ENCODE measurements at regions not wholly inside any gene's neighbourhood (a gene's known extent, or its start where the extent isn't known, plus 50 kb on each side); places are given as distances from the start of the nearest gene placed in this dataset.

DNA sequence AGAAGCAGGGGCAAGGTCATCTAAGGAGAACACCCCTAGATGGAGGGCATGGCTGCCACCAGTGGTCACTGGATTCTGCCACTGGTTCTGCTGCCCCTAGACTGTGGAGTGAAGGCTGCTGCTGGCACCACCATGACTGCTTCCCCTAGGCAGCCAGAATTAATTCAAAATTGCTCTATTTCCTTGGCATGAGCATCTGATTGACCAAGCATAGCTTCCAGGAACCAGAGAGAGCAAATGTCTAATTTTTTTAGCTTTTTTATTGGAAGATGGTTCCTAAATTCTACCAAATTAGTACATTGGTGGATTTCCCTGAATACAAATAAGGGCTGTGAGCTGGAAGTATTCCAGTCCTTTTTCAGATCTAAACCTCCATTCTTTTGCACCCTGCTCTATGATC lies 270.2 kb upstream of the GBE1 start:
- peaks cover 2 to 12% (median 7%) of the 10 kb centered on the region in 6 donors for H3K9me3 Mint-ChIP-seq
- no peak overlapping the region for H3K4me3 Mint-ChIP-seq
- H3K4me1 Mint-ChIP-seq: no peaks in the 10 kb centered on the region
- H3K27ac Mint-ChIP-seq: no peak overlapping the region
- no peak for DNase-seq
- H3K27me3 Mint-ChIP-seq (ENCODE audit: low read depth in 3 of 3): peaks cover 0 to 2% (median 0%) of the 10 kb centered on the region in 3 donors
- H3K36me3 Mint-ChIP-seq: peaks cover 0 to 4% (median 0%) of the 10 kb centered on the region in 3 donors

- Mint-ChIP-seq H3K27ac (no peak overlapping the region), H3K36me3 (peaks cover 0 to 4% (median 0%) of the 10 kb centered on the region in 3 donors), H3K4me3 (no peak overlapping the region), H3K4me1 (no peaks in the 10 kb centered on the region), H3K9me3 (peaks cover 3 to 15% (median 8%) of the 10 kb centered on the region in 6 donors), H3K27me3 (ENCODE audit: low read depth in 3 of 3) (peaks cover 0 to 2% (median 0%) of the 10 kb centered on the region in 3 donors)
- no peak for DNase-seq
Observed at GRCh38 chr3:82030916-82031315, 269.5 kb upstream of the GBE1 start.

DNA sequence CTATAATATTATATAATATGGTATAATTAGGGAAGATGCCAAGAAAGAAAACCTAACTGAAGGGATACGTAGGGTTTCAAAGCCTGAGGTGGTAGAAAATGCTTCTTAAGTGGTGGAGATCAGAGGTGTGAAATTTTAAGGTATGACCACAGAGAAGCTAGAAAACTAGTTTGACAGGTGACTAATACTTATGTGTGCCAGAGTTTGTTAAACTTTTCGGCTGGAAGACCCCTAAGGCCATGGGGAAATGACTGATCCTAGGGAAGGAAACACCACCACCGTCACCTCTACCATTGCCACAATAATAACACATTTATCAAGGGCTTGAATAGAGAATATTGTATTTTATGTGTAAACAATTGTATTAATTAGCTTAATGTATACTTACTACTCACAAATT lies 261.4 kb upstream of the GBE1 start:
- H3K27me3 Mint-ChIP-seq (ENCODE audit: low read depth in 3 of 3): no peaks in the 10 kb centered on the region
- no peaks in the 10 kb centered on the region for H3K4me1 Mint-ChIP-seq

DNA sequence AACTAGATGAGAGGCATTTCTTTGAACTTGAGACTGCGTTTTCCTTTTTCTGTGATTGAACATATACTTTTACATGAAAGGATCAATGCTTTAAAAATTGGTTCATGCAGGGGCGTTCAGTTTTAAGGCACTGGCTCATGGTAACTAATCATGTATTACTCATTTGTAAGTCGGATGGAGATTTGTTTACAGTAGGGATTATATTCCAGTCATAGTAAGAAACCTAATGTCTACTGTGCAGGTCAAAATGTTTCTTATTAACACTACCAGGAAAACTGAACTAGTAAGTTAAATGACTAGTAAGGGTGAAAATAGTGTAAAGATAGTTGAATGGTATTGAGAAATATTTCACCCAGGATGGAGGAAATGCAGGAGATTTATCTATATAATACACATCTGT lies 258.8 kb upstream of the GBE1 start:
- Mint-ChIP-seq H3K27me3 (ENCODE audit: low read depth in 3 of 3) (no peaks in the 10 kb centered on the region), H3K9me3 (peaks cover 2 to 26% (median 7%) of the 10 kb centered on the region in 6 donors), H3K36me3 (peaks cover 0 to 3% (median 0%) of the 10 kb centered on the region in 3 donors), H3K4me1 (no peaks in the 10 kb centered on the region), H3K27ac (no peak overlapping the region), H3K4me3 (no peak overlapping the region)
- no peak for DNase-seq

More for the DNA sequence above, 261.4 kb upstream of the GBE1 start:
- DNase-seq: no peak
- H3K4me3 Mint-ChIP-seq: no peak overlapping the region
- H3K27ac Mint-ChIP-seq: no peak overlapping the region
- H3K9me3 Mint-ChIP-seq: peaks cover 1 to 20% (median 7%) of the 10 kb centered on the region in 6 donors
- H3K36me3 Mint-ChIP-seq: no peaks in the 10 kb centered on the region

DNA sequence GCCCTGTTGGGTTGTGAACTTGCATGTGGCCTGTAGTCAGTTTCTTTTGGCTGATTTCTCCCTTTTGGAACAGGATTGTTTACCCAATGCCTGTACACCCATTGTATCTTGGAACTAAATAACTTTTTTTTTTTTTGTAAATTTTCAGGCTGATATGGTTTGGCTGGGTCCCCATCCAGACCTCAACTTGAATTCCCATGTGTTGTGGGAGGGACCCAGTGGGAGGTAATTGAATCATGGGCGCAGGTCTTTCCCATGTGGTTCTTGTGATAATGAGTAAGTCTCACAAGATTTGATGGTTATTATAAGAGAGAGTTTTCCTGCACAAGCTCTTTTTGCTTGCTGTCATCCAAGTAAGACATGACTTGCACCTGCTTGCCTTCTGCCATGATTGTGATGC lies 253.8 kb upstream of the GBE1 start:
- Mint-ChIP-seq H3K4me1 (no peaks in the 10 kb centered on the region), H3K9me3 (peaks cover 4 to 31% (median 16%) of the 10 kb centered on the region in 6 donors), H3K27me3 (ENCODE audit: low read depth in 3 of 3) (no peaks in the 10 kb centered on the region), H3K27ac (no peak overlapping the region), H3K4me3 (no peak overlapping the region), H3K36me3 (peaks cover 0 to 3% (median 0%) of the 10 kb centered on the region in 3 donors)
- DNase-seq: no peak

DNA sequence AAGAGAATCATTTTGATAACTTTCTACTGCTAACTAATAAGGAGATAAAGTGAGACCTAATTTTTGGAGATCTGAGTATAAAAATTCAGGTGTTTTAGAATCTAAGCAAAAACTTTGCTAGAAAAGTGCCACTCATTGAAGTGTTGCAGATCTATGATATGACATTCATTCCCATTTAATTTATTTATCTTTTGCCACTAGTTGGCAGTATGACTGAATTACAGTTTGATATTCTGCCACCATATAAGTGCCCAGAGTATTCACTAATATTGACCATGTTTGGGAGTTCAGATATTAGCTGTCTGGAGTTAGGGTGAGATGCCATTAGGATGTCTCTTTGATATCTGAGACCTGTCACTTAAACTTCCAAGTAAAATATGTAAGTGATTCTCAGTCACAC lies 251.3 kb upstream of the GBE1 start:
- Mint-ChIP-seq H3K4me1 (no peaks in the 10 kb centered on the region), H3K4me3 (no peak overlapping the region), H3K27ac (no peak overlapping the region), H3K9me3 (peaks cover 4 to 32% (median 19%) of the 10 kb centered on the region in 6 donors), H3K36me3 (peaks cover 0 to 3% (median 0%) of the 10 kb centered on the region in 3 donors), H3K27me3 (ENCODE audit: low read depth in 3 of 3) (no peaks in the 10 kb centered on the region)
- no peak for DNase-seq

- Mint-ChIP-seq H3K4me3 (no peak overlapping the region), H3K36me3 (no peaks in the 10 kb centered on the region), H3K27ac (no peak overlapping the region), H3K9me3 (peaks cover 4 to 39% (median 22%) of the 10 kb centered on the region in 6 donors), H3K27me3 (ENCODE audit: low read depth in 3 of 3) (no peaks in the 10 kb centered on the region), H3K4me1 (no peaks in the 10 kb centered on the region)
- no peak for DNase-seq
Observed at GRCh38 chr3:82011336-82011735, 249.9 kb upstream of the GBE1 start.

DNA sequence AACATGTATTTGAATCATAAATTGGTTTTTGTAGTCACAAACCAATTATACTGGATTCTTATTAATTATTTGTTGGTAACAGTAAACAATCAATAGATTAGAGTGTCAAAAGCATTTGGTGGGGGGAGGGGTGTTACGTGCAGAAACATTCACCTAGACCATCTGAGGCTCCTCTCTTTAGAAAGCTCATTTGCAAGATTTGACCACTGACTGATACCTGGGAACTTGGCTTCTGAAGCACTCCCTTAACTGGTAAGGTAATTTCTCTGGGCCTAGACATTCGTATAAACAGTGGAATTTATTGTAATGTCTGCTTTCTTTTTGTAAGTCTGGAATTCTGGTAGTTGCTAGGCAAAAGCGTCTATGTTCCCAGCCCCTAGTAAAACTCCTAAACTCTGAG lies 243.8 kb upstream of the GBE1 start:
- Mint-ChIP-seq H3K4me1 (no peaks in the 10 kb centered on the region), H3K27ac (no peak overlapping the region), H3K9me3 (peaks cover 5 to 19% (median 12%) of the 10 kb centered on the region in 6 donors), H3K27me3 (ENCODE audit: low read depth in 3 of 3) (peaks cover 0 to 1% (median 0%) of the 10 kb centered on the region in 3 donors), H3K36me3 (no peaks in the 10 kb centered on the region), H3K4me3 (no peak overlapping the region)
- DNase-seq: no peak

GRCh38 chr3:82004266-82004665 lies 242.8 kb upstream of the GBE1 start:
- Mint-ChIP-seq H3K36me3 (no peaks in the 10 kb centered on the region), H3K27me3 (ENCODE audit: low read depth in 3 of 3) (peaks cover 0 to 1% (median 0%) of the 10 kb centered on the region in 3 donors), H3K4me3 (no peak overlapping the region), H3K4me1 (no peaks in the 10 kb centered on the region), H3K27ac (no peak overlapping the region), H3K9me3 (peaks cover 5 to 19% (median 9%) of the 10 kb centered on the region in 6 donors)
- DNase-seq: no peak

GRCh38 chr3:82002986-82003642 lies 241.7 kb upstream of the GBE1 start:
- no peak for DNase-seq
- peaks cover 0 to 12% (median 6%) of the 10 kb centered on the region in 6 donors for H3K9me3 Mint-ChIP-seq
- no peaks in the 10 kb centered on the region for H3K4me1 Mint-ChIP-seq
- H3K36me3 Mint-ChIP-seq: no peaks in the 10 kb centered on the region
- H3K4me3 Mint-ChIP-seq: no peak overlapping the region
- H3K27ac Mint-ChIP-seq: no peak overlapping the region
- peaks cover 0 to 1% (median 0%) of the 10 kb centered on the region in 3 donors for H3K27me3 Mint-ChIP-seq (ENCODE audit: low read depth in 3 of 3)

DNA sequence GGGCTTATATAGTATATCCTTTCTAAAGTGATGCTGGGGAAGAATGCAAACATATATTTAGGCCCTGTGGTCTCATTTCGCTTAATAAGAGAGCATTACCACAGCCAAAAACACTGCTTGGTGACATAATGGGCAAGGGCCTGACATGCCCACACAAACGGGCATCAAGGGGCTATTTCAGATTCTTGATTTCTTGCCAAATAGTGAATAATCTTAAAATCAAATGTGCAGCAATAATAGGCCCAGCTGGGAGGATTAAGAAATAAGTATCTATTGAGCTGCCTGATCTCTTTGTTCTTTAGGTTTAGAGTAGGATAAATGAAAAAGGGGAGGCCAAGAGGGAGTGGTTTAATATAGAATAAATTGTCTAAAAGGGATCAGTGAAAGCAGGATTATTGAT lies 241.0 kb upstream of the GBE1 start:
- H3K9me3 Mint-ChIP-seq: peaks cover 0 to 12% (median 6%) of the 10 kb centered on the region in 6 donors
- no peaks in the 10 kb centered on the region for H3K36me3 Mint-ChIP-seq
- no peaks in the 10 kb centered on the region for H3K4me1 Mint-ChIP-seq
- no peak overlapping the region for H3K27ac Mint-ChIP-seq
- H3K27me3 Mint-ChIP-seq (ENCODE audit: low read depth in 3 of 3): peaks cover 0 to 1% (median 0%) of the 10 kb centered on the region in 3 donors
- H3K4me3 Mint-ChIP-seq: no peak overlapping the region
- DNase-seq: no peak

- DNase-seq: no peak
- H3K27ac Mint-ChIP-seq: no peak overlapping the region
- no peaks in the 10 kb centered on the region for H3K36me3 Mint-ChIP-seq
- peaks cover 0 to 12% (median 7%) of the 10 kb centered on the region in 6 donors for H3K9me3 Mint-ChIP-seq
- no peak overlapping the region for H3K4me3 Mint-ChIP-seq
- no peaks in the 10 kb centered on the region for H3K4me1 Mint-ChIP-seq
- peaks cover 0 to 3% (median 1%) of the 10 kb centered on the region in 3 donors for H3K27me3 Mint-ChIP-seq (ENCODE audit: low read depth in 3 of 3)
Observed at GRCh38 chr3:82001276-82001923, 240.0 kb upstream of the GBE1 start.

DNA sequence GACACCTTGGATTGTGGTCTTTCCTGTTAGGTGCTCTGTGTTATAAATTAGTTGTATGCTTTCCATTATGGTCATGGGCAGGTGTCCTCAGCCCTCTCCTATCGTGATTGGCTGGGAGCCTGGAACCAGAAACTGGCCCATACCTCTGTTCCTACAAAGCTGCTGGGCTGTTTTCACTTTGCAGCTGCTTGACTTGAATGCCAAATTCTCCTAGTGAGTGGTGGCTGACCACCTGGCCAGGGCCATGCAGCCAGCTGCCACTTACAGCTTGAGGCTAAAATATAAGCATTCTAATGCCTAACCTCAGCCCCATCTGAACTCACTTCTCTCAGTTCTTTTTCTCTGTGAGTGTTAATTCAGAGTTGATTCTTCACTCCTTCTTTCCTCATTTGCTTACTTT lies 239.3 kb upstream of the GBE1 start:
- Mint-ChIP-seq H3K27me3 (ENCODE audit: low read depth in 3 of 3) (peaks cover 0 to 3% (median 1%) of the 10 kb centered on the region in 3 donors), H3K36me3 (no peaks in the 10 kb centered on the region), H3K4me1 (no peaks in the 10 kb centered on the region), H3K9me3 (peaks cover 0 to 13% (median 11%) of the 10 kb centered on the region in 6 donors), H3K27ac (no peak overlapping the region), H3K4me3 (no peak overlapping the region)
- DNase-seq: no peak

GRCh38 chr3:82000350-82000749 lies 238.9 kb upstream of the GBE1 start:
- no peak for DNase-seq
- no peaks in the 10 kb centered on the region for H3K36me3 Mint-ChIP-seq
- no peak overlapping the region for H3K4me3 Mint-ChIP-seq
- peaks cover 0 to 3% (median 1%) of the 10 kb centered on the region in 3 donors for H3K27me3 Mint-ChIP-seq (ENCODE audit: low read depth in 3 of 3)
- no peak overlapping the region for H3K27ac Mint-ChIP-seq
- H3K9me3 Mint-ChIP-seq: peaks cover 0 to 13% (median 11%) of the 10 kb centered on the region in 6 donors
- H3K4me1 Mint-ChIP-seq: no peaks in the 10 kb centered on the region
